Astrocyte (in vitro differentiated cells and primary cell): ENCODE measurements at regions not wholly inside any gene's neighbourhood (a gene's known extent, or its start where the extent isn't known, plus 50 kb on each side); places are given as distances from the start of the nearest gene placed in this dataset.

Experiments used
- DNase-seq: peaks from one replicate; pipeline ENCODE4 v3.0.0-alpha.2; 2010; ENCODE audit warnings: low read depth
- FAIRE-seq: peaks from 2 replicates; lab custom pipeline; 2011; peaks lifted over from hg19 to GRCh38; lab: Jason Lieb, UNC
- H2AFZ ChIP-seq: 2 replicates; pipeline ENCODE4 v1.6.0; 2012; ENCODE audit warnings: low read depth, low read length, inconsistent platforms
- H3K27ac ChIP-seq: 2 replicates; pipeline ENCODE4 v1.5.1; 2011; ENCODE audit warnings: low read depth, low read length, inconsistent platforms
- H3K27me3 ChIP-seq: 2 replicates; pipeline ENCODE4 v1.6.0; 2011; ENCODE audit warnings: low read length, inconsistent platforms; ENCODE audit not compliant: insufficient read depth
- H3K36me3 ChIP-seq: 2 replicates; pipeline ENCODE4 v1.5.1; 2011; ENCODE audit warnings: low read length, inconsistent platforms; ENCODE audit not compliant: insufficient read depth
- H3K4me1 ChIP-seq: 2 replicates; pipeline ENCODE4 v1.5.1; 2011; ENCODE audit warnings: low read length, inconsistent platforms; ENCODE audit not compliant: insufficient read depth
- H3K4me2 ChIP-seq: 2 replicates; pipeline ENCODE4 v1.6.0; 2012; ENCODE audit warnings: low read length, inconsistent platforms
- H3K4me3 ChIP-seq: 2 replicates; pipeline ENCODE4 v1.5.1; 2011; ENCODE audit warnings: low read depth, mild to moderate bottlenecking, low read length, inconsistent platforms; ENCODE audit not compliant: insufficient read depth
- H3K79me2 ChIP-seq: 2 replicates; pipeline ENCODE4 v1.6.0; 2012; ENCODE audit warnings: mild to moderate bottlenecking, low read length, inconsistent platforms; ENCODE audit not compliant: insufficient read depth
- H3K9ac ChIP-seq: 2 replicates; pipeline ENCODE4 v1.6.0; 2012; ENCODE audit warnings: mild to moderate bottlenecking, low read length, inconsistent platforms
- H3K9me3 ChIP-seq: 2 replicates; pipeline ENCODE4 v1.5.1; 2012; ENCODE audit warnings: low read depth, mild to moderate bottlenecking, low read length, inconsistent platforms; ENCODE audit not compliant: insufficient read depth
- H4K20me1 ChIP-seq: 2 replicates; pipeline ENCODE4 v1.6.0; 2012; ENCODE audit warnings: low read length, inconsistent platforms; ENCODE audit not compliant: insufficient read depth
- H3K27ac Mint-ChIP-seq: one replicate; pipeline ENCODE4 v1.8.0; 2021; ENCODE audit warnings: mild to moderate bottlenecking, mixed read lengths; ENCODE audit not compliant: unreplicated experiment
- H3K27me3 Mint-ChIP-seq: one replicate; pipeline ENCODE4 v1.8.0; 2021; ENCODE audit warnings: low read depth, mixed read lengths; ENCODE audit not compliant: unreplicated experiment
- H3K36me3 Mint-ChIP-seq: one replicate; pipeline ENCODE4 v1.8.0; 2021; ENCODE audit warnings: low read depth, mixed read lengths; ENCODE audit not compliant: unreplicated experiment
- H3K4me1 Mint-ChIP-seq: one replicate; pipeline ENCODE4 v1.8.0; 2021; ENCODE audit warnings: low read depth, mixed read lengths; ENCODE audit not compliant: unreplicated experiment
- H3K4me3 Mint-ChIP-seq: one replicate; pipeline ENCODE4 v1.8.0; 2021; ENCODE audit warnings: mild to moderate bottlenecking, moderate library complexity, mixed read lengths; ENCODE audit not compliant: unreplicated experiment
- H3K9me3 Mint-ChIP-seq: one replicate; pipeline ENCODE4 v1.8.0; 2021; ENCODE audit warnings: mild to moderate bottlenecking, mixed read lengths; ENCODE audit not compliant: unreplicated experiment
- CTCF ChIP-seq: IDR thresholded peaks from 2 replicates; pipeline ENCODE4 v1.5.1; 2011; ENCODE audit warnings: low read depth, mild to moderate bottlenecking, inconsistent platforms, low read length, moderate library complexity; ENCODE audit not compliant: insufficient read depth
- EZH2 ChIP-seq: IDR thresholded peaks from 2 replicates; pipeline ENCODE4 v1.6.1; 2012; ENCODE audit warnings: mild to moderate bottlenecking, low read length, inconsistent platforms; ENCODE audit not compliant: insufficient read depth

GRCh38 chr9:90408659-90409058 lies 234.0 kb downstream of the DIRAS2 start:
- no peaks in the 10 kb centered on the region for H3K4me1 Mint-ChIP-seq
- no peak for TF ChIP-seq CTCF
- TF ChIP-seq EZH2 = no peak
- no peaks in the 10 kb centered on the region for H3K79me2 ChIP-seq
- H3K4me1 ChIP-seq = no peaks in the 10 kb centered on the region
- peaks cover 10% of the 10 kb centered on the region for H3K9me3 Mint-ChIP-seq
- H3K9ac ChIP-seq = no peak overlapping the region
- H3K4me3 Mint-ChIP-seq = no peak overlapping the region
- no peaks in the 10 kb centered on the region for H4K20me1 ChIP-seq
- DNase-seq (no peak), FAIRE-seq (no peak)
- no peaks in the 10 kb centered on the region for H3K27me3 Mint-ChIP-seq
- no peak overlapping the region for H3K4me2 ChIP-seq
- H3K9me3 ChIP-seq = no peaks in the 10 kb centered on the region
- H3K27ac ChIP-seq = no peak overlapping the region
- H3K36me3 ChIP-seq = no peaks in the 10 kb centered on the region
- no peak overlapping the region for H2AFZ ChIP-seq
- no peaks in the 10 kb centered on the region for H3K27me3 ChIP-seq
- no peaks in the 10 kb centered on the region for H3K36me3 Mint-ChIP-seq
- no peak overlapping the region for H3K27ac Mint-ChIP-seq
- no peak overlapping the region for H3K4me3 ChIP-seq

- FAIRE-seq (no peak), DNase-seq (no peak)
- no peak overlapping the region for H3K4me3 Mint-ChIP-seq
- H3K9me3 ChIP-seq = no peaks in the 10 kb centered on the region
- H3K79me2 ChIP-seq = no peaks in the 10 kb centered on the region
- H3K9me3 Mint-ChIP-seq = no peaks in the 10 kb centered on the region
- no peaks in the 10 kb centered on the region for H3K36me3 ChIP-seq
- H3K27ac Mint-ChIP-seq = no peak overlapping the region
- peaks cover 6% of the 10 kb centered on the region for H3K4me1 Mint-ChIP-seq
- H3K27ac ChIP-seq = no peak overlapping the region
- no peaks in the 10 kb centered on the region for H3K27me3 ChIP-seq
- TF ChIP-seq CTCF = no peak
- TF ChIP-seq EZH2 = no peak
- H2AFZ ChIP-seq = no peak overlapping the region
- H3K4me3 ChIP-seq = no peak overlapping the region
- H3K4me2 ChIP-seq = no peak overlapping the region
- H3K9ac ChIP-seq = no peak overlapping the region
- no peaks in the 10 kb centered on the region for H3K4me1 ChIP-seq
- no peaks in the 10 kb centered on the region for H3K36me3 Mint-ChIP-seq
- H4K20me1 ChIP-seq = no peaks in the 10 kb centered on the region
- peaks cover 4% of the 10 kb centered on the region for H3K27me3 Mint-ChIP-seq
These were observed 223.3 kb downstream of the DIRAS2 start for GRCh38 chr9:90419221-90419851.

- Histone ChIP-seq H3K9ac (no peak overlapping the region), H2AFZ (no peak overlapping the region), H3K9me3 (no peaks in the 10 kb centered on the region), H3K4me3 (no peak overlapping the region), H3K27me3 (no peaks in the 10 kb centered on the region), H4K20me1 (no peaks in the 10 kb centered on the region), H3K4me1 (no peaks in the 10 kb centered on the region), H3K36me3 (no peaks in the 10 kb centered on the region), H3K4me2 (no peak overlapping the region), H3K79me2 (no peaks in the 10 kb centered on the region), H3K27ac (no peak overlapping the region)
- peaks cover 6% of the 10 kb centered on the region for H3K4me1 Mint-ChIP-seq
- FAIRE-seq = no peak
- H3K36me3 Mint-ChIP-seq = no peaks in the 10 kb centered on the region
- no peak overlapping the region for H3K4me3 Mint-ChIP-seq
- TF ChIP-seq CTCF (no peak), EZH2 (no peak)
- H3K27me3 Mint-ChIP-seq = peaks cover 4% of the 10 kb centered on the region
- no peak for DNase-seq
- no peak overlapping the region for H3K27ac Mint-ChIP-seq
- H3K9me3 Mint-ChIP-seq = no peaks in the 10 kb centered on the region
These were observed 222.4 kb downstream of the DIRAS2 start for GRCh38 chr9:90420211-90420610.
